Endodermal cell (in vitro differentiated cells): ENCODE measurements at regions not wholly inside any gene's neighbourhood (a gene's known extent, or its start where the extent isn't known, plus 50 kb on each side); places are given as distances from the start of the nearest gene placed in this dataset.

Source experiments
- DNase-seq: peaks from one replicate; pipeline ENCODE4 v3.0.0-alpha.2; 2017
- H3K27ac ChIP-seq: 2 replicates; pipeline ENCODE4 v1.5.1; 2013; ENCODE audit warnings: mild to moderate bottlenecking, low read depth, low read length, moderate library complexity
- H3K27me3 ChIP-seq: 2 replicates; pipeline ENCODE4 v1.6.1; 2013; ENCODE audit warnings: mild to moderate bottlenecking, low read length, moderate library complexity; ENCODE audit not compliant: insufficient read depth, control insufficient read depth, poor library complexity, severe bottlenecking
- H3K36me3 ChIP-seq: 2 replicates; pipeline ENCODE4 v1.7.0; 2013; ENCODE audit warnings: mild to moderate bottlenecking, low read length, moderate library complexity; ENCODE audit not compliant: control insufficient read depth, insufficient read depth
- H3K4me1 ChIP-seq: one replicate; pipeline ENCODE4 v1.7.0; 2013; ENCODE audit warnings: low read length; ENCODE audit not compliant: control insufficient read depth, insufficient read depth
- H3K4me3 ChIP-seq: 2 replicates; pipeline ENCODE4 v1.5.1; 2013; ENCODE audit warnings: mild to moderate bottlenecking, low read length, moderate library complexity
- H3K9ac ChIP-seq: 2 replicates; pipeline ENCODE4 v1.6.1; 2013; ENCODE audit warnings: mild to moderate bottlenecking, low read length, moderate library complexity; ENCODE audit not compliant: poor library complexity, severe bottlenecking; ENCODE audit errors: extremely low read depth
- H3K9me3 ChIP-seq: 2 replicates; pipeline ENCODE4 v1.6.1; 2013; ENCODE audit warnings: mild to moderate bottlenecking, low read length, moderate library complexity; ENCODE audit not compliant: control insufficient read depth
- H3K27ac Mint-ChIP-seq: 2 replicates; pipeline ENCODE4 v1.8.0; 2020; ENCODE audit warnings: mixed read lengths
- H3K27me3 Mint-ChIP-seq: 2 replicates; pipeline ENCODE4 v1.8.0; 2021; ENCODE audit warnings: mild to moderate bottlenecking, mixed read lengths; ENCODE audit not compliant: insufficient read depth
- H3K36me3 Mint-ChIP-seq: 2 replicates; pipeline ENCODE4 v1.8.0; 2020; ENCODE audit warnings: low read depth, mixed read lengths
- H3K4me1 Mint-ChIP-seq: 2 replicates; pipeline ENCODE4 v1.8.0; 2020; ENCODE audit warnings: mixed read lengths
- H3K4me3 Mint-ChIP-seq: 2 replicates; pipeline ENCODE4 v1.8.0; 2020; ENCODE audit warnings: mild to moderate bottlenecking, moderate library complexity, mixed read lengths
- H3K9me3 Mint-ChIP-seq: 2 replicates; pipeline ENCODE4 v1.8.0; 2020; ENCODE audit warnings: mild to moderate bottlenecking, mixed read lengths
- WGBS, 2 experiments: methylation state at CpG; one replicate each; pipeline versions ENCODE4 v1.1.5 to v1.1.7; 2013; ENCODE audit warnings: missing lambda C conversion rate in 2 of 2, mixed read lengths in 1 of 2; ENCODE audit not compliant: insufficient coverage in 1 of 2, insufficient read length in 1 of 2; 5-methylcytosine and 5-hydroxymethylcytosine counted together
- TF ChIP-seq, protein P1 (sequence below): fragments of 200-600 bp; sonication (generic); conservative IDR thresholded peaks from 2 replicates; pipeline ENCODE4 v1.5.0; 2021; ENCODE audit warnings: antibody characterized with exemption, mild to moderate bottlenecking

DNA sequence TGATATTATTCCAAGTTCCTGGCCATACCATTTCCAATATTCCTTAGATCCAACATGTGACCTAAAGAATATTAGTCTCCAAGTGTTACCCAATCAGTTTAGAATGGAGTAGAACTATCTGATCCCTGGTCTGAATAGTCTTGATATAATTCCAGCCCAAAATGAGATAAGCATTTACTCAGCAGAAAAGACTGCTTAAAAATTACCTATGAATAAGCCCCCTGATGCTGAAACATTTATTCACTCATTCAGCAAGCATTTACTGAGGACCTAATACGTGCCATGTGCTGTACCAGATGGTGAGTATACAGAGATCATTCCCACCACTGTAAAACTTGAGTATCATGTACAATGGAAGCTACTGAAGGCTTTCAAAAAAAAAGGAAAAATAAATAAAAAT is 157.0 kb downstream of the FAM114A2 start:
- Histone ChIP-seq H3K36me3 (no peaks in the 10 kb centered on the region), H3K4me3 (no peak overlapping the region), H3K9me3 (no peaks in the 10 kb centered on the region), H3K27ac (no peak overlapping the region), H3K9ac (no peak overlapping the region), H3K27me3 (no peaks in the 10 kb centered on the region), H3K4me1 (peaks cover 4% of the 10 kb centered on the region)
- no peak overlapping the region for H3K27ac Mint-ChIP-seq
- H3K4me3 Mint-ChIP-seq, result no peak overlapping the region
- H3K27me3 Mint-ChIP-seq, result no peaks in the 10 kb centered on the region
- no peaks in the 10 kb centered on the region for H3K36me3 Mint-ChIP-seq
- H3K4me1 Mint-ChIP-seq, result peaks cover 10% of the 10 kb centered on the region
- no peak for DNase-seq
- TF ChIP-seq, protein P1, sequence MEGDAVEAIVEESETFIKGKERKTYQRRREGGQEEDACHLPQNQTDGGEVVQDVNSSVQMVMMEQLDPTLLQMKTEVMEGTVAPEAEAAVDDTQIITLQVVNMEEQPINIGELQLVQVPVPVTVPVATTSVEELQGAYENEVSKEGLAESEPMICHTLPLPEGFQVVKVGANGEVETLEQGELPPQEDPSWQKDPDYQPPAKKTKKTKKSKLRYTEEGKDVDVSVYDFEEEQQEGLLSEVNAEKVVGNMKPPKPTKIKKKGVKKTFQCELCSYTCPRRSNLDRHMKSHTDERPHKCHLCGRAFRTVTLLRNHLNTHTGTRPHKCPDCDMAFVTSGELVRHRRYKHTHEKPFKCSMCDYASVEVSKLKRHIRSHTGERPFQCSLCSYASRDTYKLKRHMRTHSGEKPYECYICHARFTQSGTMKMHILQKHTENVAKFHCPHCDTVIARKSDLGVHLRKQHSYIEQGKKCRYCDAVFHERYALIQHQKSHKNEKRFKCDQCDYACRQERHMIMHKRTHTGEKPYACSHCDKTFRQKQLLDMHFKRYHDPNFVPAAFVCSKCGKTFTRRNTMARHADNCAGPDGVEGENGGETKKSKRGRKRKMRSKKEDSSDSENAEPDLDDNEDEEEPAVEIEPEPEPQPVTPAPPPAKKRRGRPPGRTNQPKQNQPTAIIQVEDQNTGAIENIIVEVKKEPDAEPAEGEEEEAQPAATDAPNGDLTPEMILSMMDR, result no peak
- 64% methylated on average over 1 of the region's 1 CpG; no CpG with 5 or more reads in 1 of the 2 experiments for WGBS, 2 experiments
- no peaks in the 10 kb centered on the region for H3K9me3 Mint-ChIP-seq

DNA sequence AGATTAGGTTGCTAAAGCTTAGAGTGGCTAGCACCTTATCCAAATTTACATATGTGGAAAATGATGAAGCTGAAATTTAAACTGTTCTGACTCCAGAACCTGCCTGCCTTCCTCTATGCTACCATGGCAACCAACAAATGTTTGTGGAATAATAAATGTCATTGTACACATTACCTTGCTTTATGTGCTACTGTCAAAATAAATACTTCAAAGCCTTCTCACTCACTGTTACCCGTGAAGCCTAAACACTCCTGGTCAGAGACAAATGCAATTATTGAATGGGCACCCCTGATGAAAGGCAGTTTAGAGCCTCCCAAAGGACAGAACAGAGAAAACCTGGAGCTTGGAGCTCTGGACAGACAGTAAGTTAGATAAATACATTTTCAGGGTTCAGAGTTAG is 158.6 kb downstream of the FAM114A2 start:
- peaks cover 10% of the 10 kb centered on the region for H3K4me1 Mint-ChIP-seq

GRCh38 chr5:153879596-153879995 is 159.1 kb downstream of the FAM114A2 start:
- Histone ChIP-seq H3K27ac (no peak overlapping the region), H3K4me3 (no peak overlapping the region), H3K9me3 (peaks cover 4% of the 10 kb centered on the region), H3K4me1 (peaks cover 4% of the 10 kb centered on the region), H3K27me3 (no peaks in the 10 kb centered on the region), H3K36me3 (no peaks in the 10 kb centered on the region), H3K9ac (no peak overlapping the region)
- TF ChIP-seq, protein P1, result no peak
- no peak overlapping the region for H3K4me3 Mint-ChIP-seq
- peaks cover 5% of the 10 kb centered on the region for H3K9me3 Mint-ChIP-seq
- no peak for DNase-seq
- H3K27ac Mint-ChIP-seq, result no peak overlapping the region
- no peaks in the 10 kb centered on the region for H3K36me3 Mint-ChIP-seq
- no peaks in the 10 kb centered on the region for H3K27me3 Mint-ChIP-seq
- peaks cover 10% of the 10 kb centered on the region for H3K4me1 Mint-ChIP-seq

More for the DNA sequence above, 158.6 kb downstream of the FAM114A2 start:
- no peaks in the 10 kb centered on the region for H3K36me3 Mint-ChIP-seq
- WGBS, 2 experiments, result 93% methylated on average over 1 of the region's 1 CpG; no CpG with 5 or more reads in 1 of the 2 experiments
- Histone ChIP-seq H3K4me3 (no peak overlapping the region), H3K4me1 (peaks cover 4% of the 10 kb centered on the region), H3K9me3 (no peaks in the 10 kb centered on the region), H3K27me3 (no peaks in the 10 kb centered on the region), H3K27ac (no peak overlapping the region), H3K9ac (no peak overlapping the region), H3K36me3 (no peaks in the 10 kb centered on the region)
- no peaks in the 10 kb centered on the region for H3K9me3 Mint-ChIP-seq
- no peak overlapping the region for H3K4me3 Mint-ChIP-seq
- no peak for DNase-seq
- no peaks in the 10 kb centered on the region for H3K27me3 Mint-ChIP-seq
- H3K27ac Mint-ChIP-seq, result no peak overlapping the region
- TF ChIP-seq, protein P1, result no peak
